ENCODE measurements at regions not wholly inside any gene's neighbourhood (a gene's known extent, or its start where the extent isn't known, plus 50 kb on each side); places are given as distances from the start of the nearest gene placed in this dataset.

GRCh38 chr6:141848029-141848890, 284.5 kb upstream of the GJE1 start:
- TF ChIP-seq CTCF (IDR thresholded peaks at IDR 0.05; ENCODE audit: low read length) (no peak), EZH2 (IDR thresholded peaks at IDR 0.05; ENCODE audit: borderline replicate concordance, low read length) (no peak)
